A549 (cell line): ENCODE measurements at regions not wholly inside any gene's neighbourhood (a gene's known extent, or its start where the extent isn't known, plus 50 kb on each side); places are given as distances from the start of the nearest gene placed in this dataset.

Experiments
- ATAC-seq, 2 experiments: fragments of 200-7000 bp in 1 of 2; fragments of >200 bp in 1 of 2; cut with Nextera tagmentation in 1 of 2; cut with Tn5 transposase in 1 of 2; 3 replicates each; pipeline versions ENCODE4 v1.8.0 to v1.9.1; 2018 to 2020; ENCODE audit warnings: mild to moderate bottlenecking in 1 of 2, moderate library complexity in 1 of 2
- CTCF ChIA-PET: fragments of 300-600 bp; sonication (Branson Sonifier 250); formaldehyde crosslinking; extraction: SDS; loops from one replicate; lab custom pipeline; 2021; ENCODE audit warnings: antibody characterized with exemption, inconsistent platforms; lab: Yijun Ruan, JAX
- POLR2A ChIA-PET: fragments of 350-600 bp; formaldehyde crosslinking; extraction: SDS; loops from one replicate; lab custom pipeline; 2021; ENCODE audit warnings: antibody characterized with exemption, inconsistent platforms; lab: Yijun Ruan, JAX
- DNase-seq, 2 experiments: peaks; one replicate each; pipeline versions ENCODE4 v3.0.0 to v3.0.0-alpha.2; 2011 to 2016; ENCODE audit warnings: low read depth in 1 of 2, low spot score in 1 of 2
- FAIRE-seq: peaks from 2 replicates; lab custom pipeline; 2011; peaks lifted over from hg19 to GRCh38; lab: Jason Lieb, UNC
- H3K27ac ChIP-seq, 2 experiments: fragments of >200 bp; sonication (Bioruptor Twin); formaldehyde crosslinking; 3 replicates each; pipeline ENCODE4 v1.5.1; 2016 to 2017
- H3K4me1 ChIP-seq: fragments of >200 bp; sonication (Bioruptor Twin); formaldehyde crosslinking; 3 replicates; pipeline ENCODE4 v1.6.1; 2016
- H3K4me2 ChIP-seq: fragments of >200 bp; sonication (Bioruptor Twin); formaldehyde crosslinking; 3 replicates; pipeline ENCODE4 v1.6.1; 2016
- H3K4me3 ChIP-seq: fragments of >200 bp; sonication (Bioruptor Twin); formaldehyde crosslinking; 3 replicates; pipeline ENCODE4 v1.5.1; 2016
- H3K9me3 ChIP-seq: fragments of >200 bp; sonication (Bioruptor Twin); formaldehyde crosslinking; 3 replicates; pipeline ENCODE4 v1.6.1; 2016
- BHLHE40 ChIP-seq: IDR thresholded peaks from 2 replicates; pipeline ENCODE4 v1.6.1; 2012; ENCODE audit warnings: low read depth, low read length, inconsistent platforms
- CBX2 ChIP-seq: fragments of 200-600 bp; sonication (generic); IDR thresholded peaks from 2 replicates; pipeline ENCODE4 v1.6.1; 2016; ENCODE audit warnings: low read depth, mild to moderate bottlenecking, borderline replicate concordance
- EHMT2 ChIP-seq: fragments of 200-600 bp; sonication (generic); IDR thresholded peaks from 2 replicates; pipeline ENCODE4 v1.6.1; 2016; ENCODE audit warnings: antibody characterized with exemption, low read depth, mild to moderate bottlenecking, moderate library complexity
- EP300 ChIP-seq, 2 experiments: fragments of >200 bp; sonication (Bioruptor Twin); formaldehyde crosslinking; IDR thresholded peaks; 2 replicates in 1 of 2; 3 replicates in 1 of 2; pipeline ENCODE4 v1.6.1; 2016 to 2017
- ESRRA ChIP-seq: fragments of 150-350 bp; IDR thresholded peaks from 2 replicates; pipeline ENCODE4 v1.6.1; 2014; ENCODE audit warnings: mild to moderate bottlenecking, low read length, borderline replicate concordance
- GATA3 ChIP-seq: IDR thresholded peaks from 2 replicates; pipeline ENCODE4 v1.6.1; 2012; ENCODE audit warnings: borderline replicate concordance
- HEYL ChIP-seq: fragments of 250-450 bp; sonication (Bioruptor Pico); IDR thresholded peaks from 2 replicates; pipeline ENCODE4 v1.8.0; 2021; ENCODE audit warnings: mild to moderate bottlenecking, moderate library complexity
- KDM1A ChIP-seq: fragments of 200-600 bp; sonication (generic); IDR thresholded peaks from 2 replicates; pipeline ENCODE4 v1.6.1; 2016; ENCODE audit warnings: low read depth, mild to moderate bottlenecking
- SMC3 ChIP-seq: fragments of >200 bp; sonication (Bioruptor Twin); formaldehyde crosslinking; IDR thresholded peaks from 3 replicates; pipeline ENCODE4 v1.6.1; 2018; ENCODE audit warnings: inconsistent platforms
- SREBF2 ChIP-seq: fragments of 450-650 bp; IDR thresholded peaks from 2 replicates; pipeline ENCODE4 v1.6.1; 2014; ENCODE audit warnings: mild to moderate bottlenecking, moderate library complexity
- TFCP2L1 ChIP-seq: fragments of 250-450 bp; sonication (Bioruptor Pico); IDR thresholded peaks from 2 replicates; pipeline ENCODE4 v1.5.0; 2021; ENCODE audit warnings: mild to moderate bottlenecking
- TP53 ChIP-seq: fragments of 250-450 bp; sonication (Bioruptor Pico); IDR thresholded peaks from 2 replicates; pipeline ENCODE4 v1.5.0; 2021; ENCODE audit warnings: mild to moderate bottlenecking, moderate library complexity
- ZSCAN20 ChIP-seq: fragments of 250-450 bp; sonication (Bioruptor Pico); IDR thresholded peaks from 2 replicates; pipeline ENCODE4 v1.8.0; 2022; ENCODE audit warnings: mild to moderate bottlenecking, moderate library complexity
- WGBS: methylation state at CpG from one replicate; pipeline ENCODE4 v1.1.6; 2017; ENCODE audit errors: missing lambda C conversion rate; 5-methylcytosine and 5-hydroxymethylcytosine counted together
- TF ChIP-seq, protein P1 (sequence below): fragments of >200 bp; sonication (Bioruptor Twin); formaldehyde crosslinking; IDR thresholded peaks from 3 replicates; pipeline ENCODE4 v1.6.1; 2016
- TF ChIP-seq, protein P2 (sequence below): fragments of 250-450 bp; sonication (Bioruptor Pico); IDR thresholded peaks from 2 replicates; pipeline ENCODE4 v1.5.0; 2021; ENCODE audit warnings: mild to moderate bottlenecking, moderate library complexity, borderline replicate concordance
- TF ChIP-seq, protein P3 (sequence below): fragments of 250-450 bp; sonication (Bioruptor Pico); IDR thresholded peaks from 2 replicates; pipeline ENCODE4 v1.5.0; 2020; ENCODE audit warnings: low read depth, mild to moderate bottlenecking, moderate library complexity
- TF ChIP-seq, protein P4 (sequence below): IDR thresholded peaks from 2 replicates; pipeline ENCODE4 v1.6.1; 2012; ENCODE audit warnings: low read depth, borderline replicate concordance

DNA sequence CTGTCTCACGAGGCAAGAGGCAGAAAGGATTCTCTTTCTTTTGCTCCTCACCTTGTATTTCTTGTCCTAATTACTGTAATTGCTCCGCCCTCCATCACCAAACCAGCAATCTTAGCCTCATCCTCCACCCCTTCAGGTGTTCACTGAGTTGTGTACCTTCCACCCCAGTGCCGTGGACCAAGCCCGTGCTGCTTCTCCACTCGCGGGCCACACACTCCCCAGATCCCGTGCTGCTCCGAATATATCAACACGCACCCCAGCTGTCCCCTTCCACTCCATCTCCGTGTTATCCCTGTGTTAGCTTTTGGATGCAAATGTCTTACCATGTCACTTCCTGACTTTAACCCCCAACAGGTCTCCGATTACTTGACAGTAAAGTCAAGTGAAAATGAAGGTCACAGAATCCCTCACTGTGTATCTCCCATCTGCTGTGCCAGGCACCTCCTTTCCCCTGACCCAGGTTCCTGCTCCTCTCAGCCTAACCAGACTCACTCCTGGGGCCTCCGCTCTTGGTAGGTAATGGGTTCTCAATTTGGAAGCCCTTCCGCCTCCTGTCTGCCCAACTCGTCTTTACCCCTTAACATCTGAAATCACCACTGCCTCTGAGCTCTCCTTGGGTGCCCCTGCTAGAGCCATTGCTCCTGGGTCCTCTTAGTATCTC, 320.2 kb downstream of the MED10 start:
- FAIRE-seq (no peak), DNase-seq (no peak), ATAC-seq (no peak)
- ChIA-PET POLR2A (no interaction called here), CTCF (no interaction called here)
- no peak overlapping the region for H3K4me2 ChIP-seq
- no peaks in the 10 kb centered on the region for H3K9me3 ChIP-seq
- WGBS = 51% methylated on average over 14 of the region's 14 CpGs
- H3K4me1 ChIP-seq = no peaks in the 10 kb centered on the region
- TF ChIP-seq, protein P1, sequence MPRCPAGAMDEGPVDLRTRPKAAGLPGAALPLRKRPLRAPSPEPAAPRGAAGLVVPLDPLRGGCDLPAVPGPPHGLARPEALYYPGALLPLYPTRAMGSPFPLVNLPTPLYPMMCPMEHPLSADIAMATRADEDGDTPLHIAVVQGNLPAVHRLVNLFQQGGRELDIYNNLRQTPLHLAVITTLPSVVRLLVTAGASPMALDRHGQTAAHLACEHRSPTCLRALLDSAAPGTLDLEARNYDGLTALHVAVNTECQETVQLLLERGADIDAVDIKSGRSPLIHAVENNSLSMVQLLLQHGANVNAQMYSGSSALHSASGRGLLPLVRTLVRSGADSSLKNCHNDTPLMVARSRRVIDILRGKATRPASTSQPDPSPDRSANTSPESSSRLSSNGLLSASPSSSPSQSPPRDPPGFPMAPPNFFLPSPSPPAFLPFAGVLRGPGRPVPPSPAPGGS = no peak
- TF ChIP-seq CBX2 (no peak), KDM1A (no peak), ESRRA (no peak), SREBF2 (no peak), EHMT2 (no peak), SMC3 (no peak), EP300 (IDR thresholded peaks at IDR 0.05) (no peak), BHLHE40 (no peak), ZSCAN20 (CRISPR knock-in tag) (no peak)
- TF ChIP-seq, protein P2, sequence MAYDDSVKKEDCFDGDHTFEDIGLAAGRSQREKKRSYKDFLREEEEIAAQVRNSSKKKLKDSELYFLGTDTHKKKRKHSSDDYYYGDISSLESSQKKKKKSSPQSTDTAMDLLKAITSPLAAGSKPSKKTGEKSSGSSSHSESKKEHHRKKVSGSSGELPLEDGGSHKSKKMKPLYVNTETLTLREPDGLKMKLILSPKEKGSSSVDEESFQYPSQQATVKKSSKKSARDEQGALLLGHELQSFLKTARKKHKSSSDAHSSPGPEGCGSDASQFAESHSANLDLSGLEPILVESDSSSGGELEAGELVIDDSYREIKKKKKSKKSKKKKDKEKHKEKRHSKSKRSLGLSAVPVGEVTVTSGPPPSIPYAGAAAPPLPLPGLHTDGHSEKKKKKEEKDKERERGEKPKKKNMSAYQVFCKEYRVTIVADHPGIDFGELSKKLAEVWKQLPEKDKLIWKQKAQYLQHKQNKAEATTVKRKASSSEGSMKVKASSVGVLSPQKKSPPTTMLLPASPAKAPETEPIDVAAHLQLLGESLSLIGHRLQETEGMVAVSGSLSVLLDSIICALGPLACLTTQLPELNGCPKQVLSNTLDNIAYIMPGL (CRISPR knock-in tag) = no peak
- TF ChIP-seq, protein P3, sequence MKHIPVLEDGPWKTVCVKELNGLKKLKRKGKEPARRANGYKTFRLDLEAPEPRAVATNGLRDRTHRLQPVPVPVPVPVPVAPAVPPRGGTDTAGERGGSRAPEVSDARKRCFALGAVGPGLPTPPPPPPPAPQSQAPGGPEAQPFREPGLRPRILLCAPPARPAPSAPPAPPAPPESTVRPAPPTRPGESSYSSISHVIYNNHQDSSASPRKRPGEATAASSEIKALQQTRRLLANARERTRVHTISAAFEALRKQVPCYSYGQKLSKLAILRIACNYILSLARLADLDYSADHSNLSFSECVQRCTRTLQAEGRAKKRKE = no peak
- H3K27ac ChIP-seq = no peak overlapping the region
- H3K4me3 ChIP-seq = no peak overlapping the region

DNA sequence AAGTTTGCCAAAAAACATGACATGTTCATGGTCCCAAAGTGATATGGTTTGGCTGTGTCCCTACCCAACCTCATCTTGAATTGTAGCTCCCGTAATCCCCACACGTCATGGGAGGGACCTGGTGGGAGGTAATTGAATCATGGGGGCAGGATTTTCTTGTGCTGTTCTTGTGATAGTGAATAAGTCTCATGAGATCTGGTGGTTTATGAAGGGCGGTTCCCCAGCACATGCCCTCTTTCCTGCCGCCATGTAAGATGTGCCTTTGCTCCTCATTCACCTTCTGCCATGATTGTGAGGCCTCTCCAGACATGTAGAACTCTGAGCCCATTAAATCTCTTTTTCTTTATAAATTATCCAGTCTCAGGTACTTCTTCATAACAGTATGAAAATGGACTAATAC, 322.1 kb downstream of the MED10 start:
- ATAC-seq = no peak
- DNase-seq = no peak
- Histone ChIP-seq H3K4me3 (no peak overlapping the region), H3K27ac (no peak overlapping the region), H3K9me3 (no peaks in the 10 kb centered on the region), H3K4me1 (no peaks in the 10 kb centered on the region), H3K4me2 (no peak overlapping the region)
- ChIA-PET POLR2A (no interaction called here), CTCF (no interaction called here)
- TF ChIP-seq TP53 (CRISPR knock-in tag) (no peak), GATA3 (no peak), HEYL (CRISPR knock-in tag) (no peak)
- TF ChIP-seq, protein P4, sequence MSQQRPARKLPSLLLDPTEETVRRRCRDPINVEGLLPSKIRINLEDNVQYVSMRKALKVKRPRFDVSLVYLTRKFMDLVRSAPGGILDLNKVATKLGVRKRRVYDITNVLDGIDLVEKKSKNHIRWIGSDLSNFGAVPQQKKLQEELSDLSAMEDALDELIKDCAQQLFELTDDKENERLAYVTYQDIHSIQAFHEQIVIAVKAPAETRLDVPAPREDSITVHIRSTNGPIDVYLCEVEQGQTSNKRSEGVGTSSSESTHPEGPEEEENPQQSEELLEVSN = no peak
- 32% methylated on average over 4 of the region's 4 CpGs for WGBS
- FAIRE-seq = no peak

DNA sequence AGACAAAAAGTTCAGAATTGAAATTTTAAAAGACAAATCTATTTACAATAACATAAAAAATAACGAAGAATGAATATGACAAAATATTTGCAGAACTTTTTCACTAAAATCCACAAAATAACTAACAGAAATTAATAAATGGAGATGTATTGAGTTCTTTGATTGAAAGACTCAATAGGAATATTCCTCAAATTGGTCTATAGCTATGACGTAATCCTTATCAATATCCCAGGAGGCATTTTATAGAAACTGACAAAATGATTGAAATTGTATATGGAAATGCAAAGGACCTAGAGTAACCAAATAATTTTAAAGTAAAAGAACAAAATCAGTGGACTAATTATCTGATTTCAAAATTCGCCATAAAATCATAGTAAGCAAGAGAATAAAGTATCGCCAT, 328.7 kb downstream of the MED10 start:
- Histone ChIP-seq H3K27ac (no peak overlapping the region), H3K4me1 (no peaks in the 10 kb centered on the region), H3K4me2 (no peak overlapping the region), H3K4me3 (no peak overlapping the region), H3K9me3 (no peaks in the 10 kb centered on the region)
- WGBS = 36% methylated on average over 4 of the region's 4 CpGs
- no peak for DNase-seq
- CTCF ChIA-PET = no interaction called here
- POLR2A ChIA-PET = no interaction called here
- TF ChIP-seq TFCP2L1 (CRISPR knock-in tag) (no peak), TP53 (CRISPR knock-in tag) (no peak)
- no peak for ATAC-seq
- FAIRE-seq = no peak
